Nephron progenitor cell (in vitro differentiated cells): ENCODE measurements at regions not wholly inside any gene's neighbourhood (a gene's known extent, or its start where the extent isn't known, plus 50 kb on each side); places are given as distances from the start of the nearest gene placed in this dataset.

Source experiments
- DNase-seq: peaks from one replicate; pipeline ENCODE4 v3.0.0; 2021
- H3K27ac Mint-ChIP-seq: 2 replicates; pipeline ENCODE4 v1.8.0; 2021; ENCODE audit warnings: mild to moderate bottlenecking, moderate library complexity, mixed read lengths
- H3K27me3 Mint-ChIP-seq: 2 replicates; pipeline ENCODE4 v1.8.0; 2021; ENCODE audit warnings: mild to moderate bottlenecking, low read depth, mixed read lengths; ENCODE audit not compliant: poor library complexity
- H3K36me3 Mint-ChIP-seq: 2 replicates; pipeline ENCODE4 v1.8.0; 2021; ENCODE audit warnings: low read depth, mixed read lengths
- H3K4me1 Mint-ChIP-seq: 2 replicates; pipeline ENCODE4 v1.8.0; 2021; ENCODE audit warnings: mixed read lengths
- H3K4me3 Mint-ChIP-seq: 2 replicates; pipeline ENCODE4 v1.8.0; 2021; ENCODE audit warnings: mild to moderate bottlenecking, moderate library complexity, mixed read lengths
- H3K9me3 Mint-ChIP-seq: 2 replicates; pipeline ENCODE4 v1.8.0; 2021; ENCODE audit warnings: mild to moderate bottlenecking, moderate library complexity, mixed read lengths
- CTCF ChIP-seq: fragments of 200-600 bp; sonication (generic); IDR thresholded peaks from 2 replicates; pipeline ENCODE4 v1.5.0; 2021; ENCODE audit warnings: antibody characterized with exemption

GRCh38 chr1:233777566-233777965 lies 126.9 kb upstream of the SLC35F3 start:
- no peak for DNase-seq
- H3K4me1 Mint-ChIP-seq = no peaks in the 10 kb centered on the region
- H3K27ac Mint-ChIP-seq = no peak overlapping the region
- no peak for TF ChIP-seq CTCF
- peaks cover 7% of the 10 kb centered on the region for H3K27me3 Mint-ChIP-seq
- H3K36me3 Mint-ChIP-seq = no peaks in the 10 kb centered on the region
- no peak overlapping the region for H3K4me3 Mint-ChIP-seq
- H3K9me3 Mint-ChIP-seq = peaks cover 33% of the 10 kb centered on the region

GRCh38 chr1:233780049-233780448 lies 124.4 kb upstream of the SLC35F3 start:
- DNase-seq = no peak
- Mint-ChIP-seq H3K27ac (no peak overlapping the region), H3K27me3 (peaks cover 5% of the 10 kb centered on the region), H3K36me3 (no peaks in the 10 kb centered on the region), H3K4me3 (no peak overlapping the region), H3K9me3 (peaks cover 24% of the 10 kb centered on the region), H3K4me1 (no peaks in the 10 kb centered on the region)
- TF ChIP-seq CTCF = no peak

- Mint-ChIP-seq H3K4me1 (no peaks in the 10 kb centered on the region), H3K36me3 (no peaks in the 10 kb centered on the region), H3K4me3 (no peak overlapping the region), H3K27me3 (peaks cover 4% of the 10 kb centered on the region), H3K27ac (no peak overlapping the region), H3K9me3 (peaks cover 24% of the 10 kb centered on the region)
- no peak for TF ChIP-seq CTCF
- no peak for DNase-seq
These were observed 121.4 kb upstream of the SLC35F3 start for GRCh38 chr1:233782937-233783586.

GRCh38 chr1:233787599-233787998 lies 116.9 kb upstream of the SLC35F3 start:
- TF ChIP-seq CTCF = no peak
- H3K4me3 Mint-ChIP-seq = no peak overlapping the region
- no peaks in the 10 kb centered on the region for H3K27me3 Mint-ChIP-seq
- peaks cover 6% of the 10 kb centered on the region for H3K4me1 Mint-ChIP-seq
- no peak for DNase-seq
- no peak overlapping the region for H3K27ac Mint-ChIP-seq
- no peaks in the 10 kb centered on the region for H3K9me3 Mint-ChIP-seq
- no peaks in the 10 kb centered on the region for H3K36me3 Mint-ChIP-seq

GRCh38 chr1:233788687-233789086 lies 115.8 kb upstream of the SLC35F3 start:
- no peak for TF ChIP-seq CTCF
- H3K9me3 Mint-ChIP-seq = peaks cover 7% of the 10 kb centered on the region
- no peak overlapping the region for H3K27ac Mint-ChIP-seq
- DNase-seq = no peak
- H3K27me3 Mint-ChIP-seq = no peaks in the 10 kb centered on the region
- H3K36me3 Mint-ChIP-seq = no peaks in the 10 kb centered on the region
- no peak overlapping the region for H3K4me3 Mint-ChIP-seq
- peaks cover 6% of the 10 kb centered on the region for H3K4me1 Mint-ChIP-seq

- no peak for DNase-seq
- Mint-ChIP-seq H3K27ac (no peak overlapping the region), H3K4me1 (peaks cover 6% of the 10 kb centered on the region), H3K36me3 (no peaks in the 10 kb centered on the region), H3K4me3 (no peak overlapping the region), H3K27me3 (no peaks in the 10 kb centered on the region), H3K9me3 (peaks cover 21% of the 10 kb centered on the region)
- TF ChIP-seq CTCF = no peak
These were observed 114.4 kb upstream of the SLC35F3 start for GRCh38 chr1:233790121-233790520.
